DOHH2 (cell line): ENCODE measurements at regions not wholly inside any gene's neighbourhood (a gene's known extent, or its start where the extent isn't known, plus 50 kb on each side); places are given as distances from the start of the nearest gene placed in this dataset.

Experiments
- CTCF ChIP-seq: fragments of 200-600 bp; sonication (generic); IDR thresholded peaks from one replicate; pipeline ENCODE4 v1.5.1; 2014; ENCODE audit warnings: antibody characterized with exemption, mild to moderate bottlenecking, low read depth, low read length; ENCODE audit not compliant: poor library complexity, severe bottlenecking
- EZH2phosphoT487 ChIP-seq: fragments of 200-600 bp; sonication (generic); IDR thresholded peaks from 2 replicates; pipeline ENCODE4 v1.6.1; 2017; ENCODE audit warnings: borderline replicate concordance, mild to moderate bottlenecking, antibody characterized with exemption, low read length, moderate library complexity, mixed read lengths

- TF ChIP-seq CTCF (no peak), EZH2phosphoT487 (no peak)
Observed at GRCh38 chr13:44283600-44283999, 90.0 kb upstream of the SERP2 start.
